Fibroblast of the aortic adventitia (primary cell): ENCODE measurements at regions not wholly inside any gene's neighbourhood (a gene's known extent, or its start where the extent isn't known, plus 50 kb on each side); places are given as distances from the start of the nearest gene placed in this dataset.

Source experiments
- DNase-seq: peaks from one replicate; pipeline ENCODE4 v3.0.0-alpha.2; 2010; ENCODE audit warnings: low read depth
- H3K4me3 ChIP-seq: 2 replicates; pipeline ENCODE4 v1.5.1; 2011; ENCODE audit warnings: low read depth, mild to moderate bottlenecking, control low read depth, low read length, moderate library complexity
- CTCF ChIP-seq: IDR thresholded peaks from 2 replicates; pipeline ENCODE4 v1.5.1; 2011; ENCODE audit warnings: mild to moderate bottlenecking, low read length, control low read depth, inconsistent platforms; ENCODE audit not compliant: insufficient read depth

GRCh38 chr10:8248868-8249267 lies 194.4 kb downstream of the GATA3 start:
- no peak overlapping the region for H3K4me3 ChIP-seq
- no peak for DNase-seq
- TF ChIP-seq CTCF, result no peak

GRCh38 chr10:8254350-8254749 lies 199.9 kb downstream of the GATA3 start:
- DNase-seq, result no peak
- no peak for TF ChIP-seq CTCF
- H3K4me3 ChIP-seq, result no peak overlapping the region

- no peak overlapping the region for H3K4me3 ChIP-seq
- DNase-seq, result no peak
- no peak for TF ChIP-seq CTCF
These were observed 200.8 kb downstream of the GATA3 start for GRCh38 chr10:8255301-8255700.

GRCh38 chr10:8260645-8261044 lies 206.2 kb downstream of the GATA3 start:
- no peak for DNase-seq
- no peak overlapping the region for H3K4me3 ChIP-seq
- TF ChIP-seq CTCF, result no peak

- no peak for TF ChIP-seq CTCF
- DNase-seq, result no peak
- no peak overlapping the region for H3K4me3 ChIP-seq
These were observed 207.8 kb downstream of the GATA3 start for GRCh38 chr10:8262317-8262716.

- no peak overlapping the region for H3K4me3 ChIP-seq
- DNase-seq, result no peak
- TF ChIP-seq CTCF, result no peak
These were observed 215.5 kb downstream of the GATA3 start for GRCh38 chr10:8269976-8270375.

GRCh38 chr10:8272794-8273425 lies 218.4 kb downstream of the GATA3 start:
- DNase-seq, result no peak
- TF ChIP-seq CTCF, result no peak
- no peak overlapping the region for H3K4me3 ChIP-seq
